ENCODE measurements at regions not wholly inside any gene's neighbourhood (a gene's known extent, or its start where the extent isn't known, plus 50 kb on each side); places are given as distances from the start of the nearest gene placed in this dataset.

- TF ChIP-seq MLX (CRISPR knock-in tag; conservative IDR thresholded peaks at IDR 0.05): no peak
- no peak for TF ChIP-seq VEZF1 (CRISPR knock-in tag; IDR thresholded peaks at IDR 0.05)
- no peak for TF ChIP-seq U2AF1 (optimal IDR thresholded peaks at IDR 0.05; ENCODE audit: low read depth, low read length)
- peak; percentile 49 for TF ChIP-seq MGA (IDR thresholded peaks at IDR 0.05)
- TF ChIP-seq ZBTB12 (CRISPR knock-in tag; IDR thresholded peaks at IDR 0.05): no peak
- no peak for TF ChIP-seq ZBTB11 (CRISPR knock-in tag; IDR thresholded peaks at IDR 0.05)
Observed at GRCh38 chr17:77770331-77771105, 188.0 kb upstream of the TNRC6C start (continued).
